ENCODE measurements at regions not wholly inside any gene's neighbourhood (a gene's known extent, or its start where the extent isn't known, plus 50 kb on each side); places are given as distances from the start of the nearest gene placed in this dataset.

DNA sequence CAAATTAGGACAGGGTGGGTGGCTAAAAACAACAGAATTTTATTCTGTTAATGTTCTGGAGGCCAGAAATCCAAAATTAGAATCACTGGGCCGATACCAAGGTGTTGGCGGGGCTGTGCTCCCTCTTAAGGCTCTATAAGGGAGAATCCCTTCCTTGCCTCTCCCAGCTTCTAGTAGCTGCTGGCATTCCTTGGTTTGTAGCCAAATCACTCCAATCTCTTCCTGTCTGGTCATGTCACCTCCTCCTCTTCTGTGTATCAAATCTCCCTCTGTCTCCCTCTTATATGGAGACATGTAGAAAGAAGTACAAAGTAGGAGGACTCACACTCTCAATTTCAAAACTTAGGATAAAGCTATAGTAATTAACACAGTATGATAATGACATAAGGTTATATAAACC lies 102.9 kb upstream of the SIRPA start:
- TF ChIP-seq, protein P1, sequence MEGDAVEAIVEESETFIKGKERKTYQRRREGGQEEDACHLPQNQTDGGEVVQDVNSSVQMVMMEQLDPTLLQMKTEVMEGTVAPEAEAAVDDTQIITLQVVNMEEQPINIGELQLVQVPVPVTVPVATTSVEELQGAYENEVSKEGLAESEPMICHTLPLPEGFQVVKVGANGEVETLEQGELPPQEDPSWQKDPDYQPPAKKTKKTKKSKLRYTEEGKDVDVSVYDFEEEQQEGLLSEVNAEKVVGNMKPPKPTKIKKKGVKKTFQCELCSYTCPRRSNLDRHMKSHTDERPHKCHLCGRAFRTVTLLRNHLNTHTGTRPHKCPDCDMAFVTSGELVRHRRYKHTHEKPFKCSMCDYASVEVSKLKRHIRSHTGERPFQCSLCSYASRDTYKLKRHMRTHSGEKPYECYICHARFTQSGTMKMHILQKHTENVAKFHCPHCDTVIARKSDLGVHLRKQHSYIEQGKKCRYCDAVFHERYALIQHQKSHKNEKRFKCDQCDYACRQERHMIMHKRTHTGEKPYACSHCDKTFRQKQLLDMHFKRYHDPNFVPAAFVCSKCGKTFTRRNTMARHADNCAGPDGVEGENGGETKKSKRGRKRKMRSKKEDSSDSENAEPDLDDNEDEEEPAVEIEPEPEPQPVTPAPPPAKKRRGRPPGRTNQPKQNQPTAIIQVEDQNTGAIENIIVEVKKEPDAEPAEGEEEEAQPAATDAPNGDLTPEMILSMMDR (IDR thresholded peaks at IDR 0.05) = no peak
- no peak for TF ChIP-seq POLR2AphosphoS5 (IDR thresholded peaks at IDR 0.05)
- no peak for TF ChIP-seq POLR2A (IDR thresholded peaks at IDR 0.05)
